HL-60/S4 treated with phorbol 12-myristate 13-acetate at 8.2 ng/mL for 4 days and 3 days (cell line): ENCODE measurements at regions not wholly inside any gene's neighbourhood (a gene's known extent, or its start where the extent isn't known, plus 50 kb on each side); places are given as distances from the start of the nearest gene placed in this dataset.

Experiments
- in situ Hi-C: fragments of 300-500 bp; cut with MboI; formaldehyde crosslinking; loops from 2 replicates; pipeline ENCODE4 v1.15.0; 2022; ENCODE audit warnings: low sequenced_read_pairs

GRCh38 chr7:22627136-22627535 is 99.9 kb upstream of the IL6 start:
- in situ Hi-C loops = no loop called here

GRCh38 chr7:22625251-22625650 is 101.7 kb upstream of the IL6 start:
- in situ Hi-C loops = no loop called here

- in situ Hi-C loops = no loop called here
Measured at GRCh38 chr7:22624781-22625180, 102.2 kb upstream of the IL6 start.

- in situ Hi-C loops = no loop called here
Measured at GRCh38 chr7:22622116-22622785, 104.7 kb upstream of the IL6 start.

GRCh38 chr7:22618528-22618927 is 108.5 kb upstream of the IL6 start:
- in situ Hi-C loops = no loop called here

- in situ Hi-C loops = no loop called here
Measured at GRCh38 chr7:22617166-22617565, 109.8 kb upstream of the IL6 start.

- in situ Hi-C loops = no loop called here
Measured at GRCh38 chr7:22613496-22613895, 113.5 kb upstream of the IL6 start.

GRCh38 chr7:22612776-22613175 is 112.8 kb upstream of the STEAP1B start:
- in situ Hi-C loops = no loop called here

GRCh38 chr7:22611758-22612079 is 111.7 kb upstream of the STEAP1B start:
- in situ Hi-C loops = no loop called here

GRCh38 chr7:22610951-22611757 is 111.2 kb upstream of the STEAP1B start:
- in situ Hi-C loops = no loop called here

GRCh38 chr7:22610263-22610662 is 110.3 kb upstream of the STEAP1B start:
- in situ Hi-C loops = no loop called here

- in situ Hi-C loops = no loop called here
Measured at GRCh38 chr7:22607180-22607579, 107.2 kb upstream of the STEAP1B start.

- in situ Hi-C loops = no loop called here
Measured at GRCh38 chr7:22604246-22604645, 104.3 kb upstream of the STEAP1B start.

GRCh38 chr7:22601812-22602565 is 102.0 kb upstream of the STEAP1B start:
- in situ Hi-C loops = no loop called here

- in situ Hi-C loops = no loop called here
Measured at GRCh38 chr7:22601408-22601807, 101.4 kb upstream of the STEAP1B start.

GRCh38 chr7:22601003-22601402 is 101.0 kb upstream of the STEAP1B start:
- in situ Hi-C loops = no loop called here

- in situ Hi-C loops = no loop called here
Measured at GRCh38 chr7:22598318-22598920, 98.4 kb upstream of the STEAP1B start.

GRCh38 chr7:22597844-22598243 is 97.9 kb upstream of the STEAP1B start:
- in situ Hi-C loops = no loop called here

GRCh38 chr7:22596763-22597400 is 96.9 kb upstream of the STEAP1B start:
- in situ Hi-C loops = no loop called here

GRCh38 chr7:22594020-22594419 is 94.0 kb upstream of the STEAP1B start:
- in situ Hi-C loops = no loop called here

GRCh38 chr7:22591271-22591670 is 91.3 kb upstream of the STEAP1B start:
- in situ Hi-C loops = no loop called here
